ENCODE measurements at regions not wholly inside any gene's neighbourhood (a gene's known extent, or its start where the extent isn't known, plus 50 kb on each side); places are given as distances from the start of the nearest gene placed in this dataset.

DNA sequence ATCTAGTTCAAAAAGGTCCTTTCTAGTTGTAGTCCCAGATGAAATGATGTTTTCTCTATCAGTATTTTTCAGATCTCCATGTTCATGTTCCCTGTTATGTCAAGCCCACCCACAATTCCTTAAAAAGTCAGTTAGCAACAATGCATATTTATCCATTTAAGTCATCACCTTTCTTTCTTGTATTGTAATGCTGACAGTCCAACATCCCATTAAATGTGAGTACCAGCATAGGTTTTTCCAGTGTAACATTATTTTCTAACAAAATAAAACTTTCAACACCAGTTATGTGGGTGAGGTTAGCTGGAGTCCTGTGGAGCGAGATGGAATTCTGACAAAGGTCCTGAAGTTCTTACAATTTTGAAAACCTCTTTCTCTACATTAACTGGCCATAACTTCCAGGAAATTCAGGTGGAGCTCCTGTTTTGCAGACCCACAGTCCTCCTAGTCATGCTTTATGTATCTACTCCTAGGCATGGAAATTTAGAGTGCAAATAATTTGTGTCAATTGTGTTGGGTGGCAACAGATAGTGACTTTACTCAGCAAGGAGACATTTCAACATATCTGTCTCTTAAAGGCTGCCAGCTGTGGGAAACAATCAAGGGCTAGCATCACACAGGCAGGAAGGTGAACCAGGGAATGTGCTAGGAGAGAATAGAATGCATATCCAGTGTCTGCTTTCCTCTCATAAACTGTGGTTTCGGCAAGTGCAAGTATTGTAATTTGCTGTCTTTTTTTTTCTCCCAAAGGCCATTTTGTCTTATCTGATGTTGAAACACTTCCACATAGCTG, 162.6 kb downstream of the MTERF1 start (continued):
- TF ChIP-seq, protein P1, sequence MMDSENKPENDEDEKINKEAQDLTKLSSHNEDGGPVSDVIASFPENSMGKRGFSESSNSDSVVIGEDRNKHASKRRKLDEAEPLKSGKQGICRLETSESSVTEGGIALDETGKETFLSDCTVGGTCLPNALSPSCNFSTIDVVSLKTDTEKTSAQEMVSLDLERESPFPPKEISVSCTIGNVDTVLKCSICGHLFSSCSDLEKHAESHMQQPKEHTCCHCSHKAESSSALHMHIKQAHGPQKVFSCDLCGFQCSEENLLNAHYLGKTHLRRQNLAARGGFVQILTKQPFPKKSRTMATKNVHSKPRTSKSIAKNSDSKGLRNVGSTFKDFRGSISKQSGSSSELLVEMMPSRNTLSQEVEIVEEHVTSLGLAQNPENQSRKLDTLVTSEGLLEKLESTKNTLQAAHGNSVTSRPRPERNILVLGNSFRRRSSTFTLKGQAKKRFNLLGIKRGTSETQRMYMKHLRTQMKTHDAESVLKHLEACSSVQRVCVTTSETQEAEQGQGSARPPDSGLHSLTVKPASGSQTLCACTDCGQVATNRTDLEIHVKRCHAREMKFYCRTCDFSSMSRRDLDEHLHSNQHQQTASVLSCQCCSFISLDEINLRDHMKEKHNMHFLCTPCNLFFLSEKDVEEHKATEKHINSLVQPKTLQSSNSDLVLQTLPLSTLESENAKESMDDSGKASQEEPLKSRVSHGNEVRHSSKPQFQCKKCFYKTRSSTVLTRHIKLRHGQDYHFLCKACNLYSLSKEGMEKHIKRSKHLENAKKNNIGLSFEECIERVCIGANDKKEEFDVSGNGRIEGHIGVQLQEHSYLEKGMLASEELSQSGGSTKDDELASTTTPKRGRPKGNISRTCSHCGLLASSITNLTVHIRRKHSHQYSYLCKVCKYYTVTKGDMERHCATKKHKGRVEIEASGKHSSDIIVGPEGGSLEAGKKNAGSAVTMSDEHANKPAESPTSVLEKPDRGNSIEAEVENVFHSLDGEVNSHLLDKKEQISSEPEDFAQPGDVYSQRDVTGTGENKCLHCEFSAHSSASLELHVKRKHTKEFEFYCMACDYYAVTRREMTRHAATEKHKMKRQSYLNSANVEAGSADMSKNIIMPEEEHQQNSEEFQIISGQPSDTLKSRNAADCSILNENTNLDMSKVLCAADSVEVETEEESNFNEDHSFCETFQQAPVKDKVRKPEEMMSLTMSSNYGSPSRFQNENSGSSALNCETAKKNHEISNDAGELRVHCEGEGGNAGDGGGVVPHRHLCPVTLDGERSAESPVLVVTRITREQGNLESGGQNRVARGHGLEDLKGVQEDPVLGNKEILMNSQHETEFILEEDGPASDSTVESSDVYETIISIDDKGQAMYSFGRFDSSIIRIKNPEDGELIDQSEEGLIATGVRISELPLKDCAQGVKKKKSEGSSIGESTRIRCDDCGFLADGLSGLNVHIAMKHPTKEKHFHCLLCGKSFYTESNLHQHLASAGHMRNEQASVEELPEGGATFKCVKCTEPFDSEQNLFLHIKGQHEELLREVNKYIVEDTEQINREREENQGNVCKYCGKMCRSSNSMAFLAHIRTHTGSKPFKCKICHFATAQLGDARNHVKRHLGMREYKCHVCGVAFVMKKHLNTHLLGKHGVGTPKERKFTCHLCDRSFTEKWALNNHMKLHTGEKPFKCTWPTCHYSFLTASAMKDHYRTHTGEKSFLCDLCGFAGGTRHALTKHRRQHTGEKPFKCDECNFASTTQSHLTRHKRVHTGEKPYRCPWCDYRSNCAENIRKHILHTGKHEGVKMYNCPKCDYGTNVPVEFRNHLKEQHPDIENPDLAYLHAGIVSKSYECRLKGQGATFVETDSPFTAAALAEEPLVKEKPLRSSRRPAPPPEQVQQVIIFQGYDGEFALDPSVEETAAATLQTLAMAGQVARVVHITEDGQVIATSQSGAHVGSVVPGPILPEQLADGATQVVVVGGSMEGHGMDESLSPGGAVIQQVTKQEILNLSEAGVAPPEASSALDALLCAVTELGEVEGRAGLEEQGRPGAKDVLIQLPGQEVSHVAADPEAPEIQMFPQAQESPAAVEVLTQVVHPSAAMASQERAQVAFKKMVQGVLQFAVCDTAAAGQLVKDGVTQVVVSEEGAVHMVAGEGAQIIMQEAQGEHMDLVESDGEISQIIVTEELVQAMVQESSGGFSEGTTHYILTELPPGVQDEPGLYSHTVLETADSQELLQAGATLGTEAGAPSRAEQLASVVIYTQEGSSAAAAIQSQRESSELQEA (CRISPR knock-in tag; IDR thresholded peaks at IDR 0.05; ENCODE audit: not compliant biosample characterization) = no peak
- TF ChIP-seq ZNF451 (CRISPR knock-in tag; IDR thresholded peaks at IDR 0.05) (no peak), ZKSCAN1 (IDR thresholded peaks at IDR 0.05; ENCODE audit: low read length) (no peak)
- TF ChIP-seq, protein P2, sequence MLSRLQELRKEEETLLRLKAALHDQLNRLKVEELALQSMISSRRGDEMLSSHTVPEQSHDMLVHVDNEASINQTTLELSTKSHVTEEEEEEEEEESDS (CRISPR knock-in tag; IDR thresholded peaks at IDR 0.05; ENCODE audit: borderline replicate concordance) = no peak

Data from HepG2 (cell line).